ENCODE measurements at regions not wholly inside any gene's neighbourhood (a gene's known extent, or its start where the extent isn't known, plus 50 kb on each side); places are given as distances from the start of the nearest gene placed in this dataset.

GRCh38 chr5:18992264-18992663 is 995.7 kb downstream of the CDH18 start:
- H3K4me3 ChIP-seq: no peak overlapping the region
- intact Hi-C loops (cut with DNase I; ENCODE audit: low total_unique reads): no loop called here
- DNase-seq: no peak
- H3K4me1 ChIP-seq: no peaks in the 10 kb centered on the region
- TF ChIP-seq POLR2A (IDR thresholded peaks at IDR 0.05) (no peak), CTCF (IDR thresholded peaks at IDR 0.05) (no peak)
- WGBS, 2 donors: 50 to 64% methylated on average over 1 of the region's 1 CpG
- H3K36me3 ChIP-seq (ENCODE audit: low read depth, missing control alignments): no peaks in the 10 kb centered on the region
- H3K9me3 ChIP-seq: no peaks in the 10 kb centered on the region
- no peaks in the 10 kb centered on the region for H3K27me3 ChIP-seq
- no peak overlapping the region for H3K27ac ChIP-seq

- H3K27me3 ChIP-seq: no peaks in the 10 kb centered on the region
- intact Hi-C loops (cut with DNase I; ENCODE audit: low total_unique reads): no loop called here
- no peak overlapping the region for H3K27ac ChIP-seq
- no peaks in the 10 kb centered on the region for H3K4me1 ChIP-seq
- no peak overlapping the region for H3K4me3 ChIP-seq
- no peaks in the 10 kb centered on the region for H3K9me3 ChIP-seq
- H3K36me3 ChIP-seq (ENCODE audit: low read depth, missing control alignments): no peaks in the 10 kb centered on the region
- TF ChIP-seq CTCF (IDR thresholded peaks at IDR 0.05) (no peak), POLR2A (IDR thresholded peaks at IDR 0.05) (no peak)
- no peak for DNase-seq
Measured at GRCh38 chr5:18999478-18999877, 988.5 kb downstream of the CDH18 start.

- Histone ChIP-seq H3K27me3 (no peaks in the 10 kb centered on the region), H3K36me3 (ENCODE audit: low read depth, missing control alignments) (no peaks in the 10 kb centered on the region)
- 69 to 78% methylated on average over 1 of the region's 1 CpG for WGBS, 2 donors
Measured at GRCh38 chr5:19001054-19001453, 986.9 kb downstream of the CDH18 start.

DNA sequence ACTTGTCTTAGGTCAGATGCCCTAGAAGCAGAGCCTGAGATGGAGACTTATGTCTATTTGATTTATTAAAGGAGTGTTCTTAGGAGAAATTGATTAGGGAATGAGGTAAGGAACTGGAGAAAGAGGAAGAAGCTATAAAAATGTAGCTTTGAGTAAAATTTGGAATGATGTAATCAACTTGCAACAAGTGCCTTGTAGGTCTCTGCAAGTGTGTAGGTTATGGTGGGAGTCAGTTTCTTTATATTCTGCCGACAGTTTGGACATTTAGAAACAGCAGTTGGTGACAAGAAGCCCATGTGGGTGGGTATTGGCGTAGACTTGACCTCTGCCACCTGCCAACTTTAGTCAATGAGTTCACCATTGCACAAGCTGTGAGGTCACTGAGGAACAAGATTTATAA is 986.5 kb downstream of the CDH18 start:
- Histone ChIP-seq H3K36me3 (ENCODE audit: low read depth, missing control alignments) (no peaks in the 10 kb centered on the region), H3K4me1 (no peaks in the 10 kb centered on the region), H3K4me3 (no peak overlapping the region), H3K27ac (no peak overlapping the region), H3K27me3 (no peaks in the 10 kb centered on the region), H3K9me3 (no peaks in the 10 kb centered on the region)
- intact Hi-C loops (cut with DNase I; ENCODE audit: low total_unique reads): no loop called here
- WGBS, 2 donors: 60 to 71% methylated on average over 2 of the region's 2 CpGs
- TF ChIP-seq POLR2A (IDR thresholded peaks at IDR 0.05): no peak
- TF ChIP-seq CTCF (IDR thresholded peaks at IDR 0.05): no peak
- DNase-seq: no peak

More at GRCh38 chr5:19001054-19001453, 986.9 kb downstream of the CDH18 start:
- Histone ChIP-seq H3K27ac (no peak overlapping the region), H3K9me3 (no peaks in the 10 kb centered on the region), H3K4me1 (no peaks in the 10 kb centered on the region), H3K4me3 (no peak overlapping the region)
- intact Hi-C loops (cut with DNase I; ENCODE audit: low total_unique reads): no loop called here
- DNase-seq: no peak
- TF ChIP-seq POLR2A (IDR thresholded peaks at IDR 0.05): no peak
- TF ChIP-seq CTCF (IDR thresholded peaks at IDR 0.05): no peak

GRCh38 chr5:19002111-19002510 is 985.9 kb downstream of the CDH18 start:
- no peak for DNase-seq
- H3K27ac ChIP-seq: no peak overlapping the region
- intact Hi-C loops (cut with DNase I; ENCODE audit: low total_unique reads): no loop called here
- TF ChIP-seq POLR2A (IDR thresholded peaks at IDR 0.05): no peak
- TF ChIP-seq CTCF (IDR thresholded peaks at IDR 0.05): no peak
- no peaks in the 10 kb centered on the region for H3K36me3 ChIP-seq (ENCODE audit: low read depth, missing control alignments)
- no peaks in the 10 kb centered on the region for H3K9me3 ChIP-seq
- H3K4me1 ChIP-seq: no peaks in the 10 kb centered on the region
- H3K27me3 ChIP-seq: no peaks in the 10 kb centered on the region
- whole genome bisulfite sequencing, 2 donors: 50 to 62% methylated on average over 1 of the region's 1 CpG
- no peak overlapping the region for H3K4me3 ChIP-seq
